ENCODE measurements at regions not wholly inside any gene's neighbourhood (a gene's known extent, or its start where the extent isn't known, plus 50 kb on each side); places are given as distances from the start of the nearest gene placed in this dataset.

DNA sequence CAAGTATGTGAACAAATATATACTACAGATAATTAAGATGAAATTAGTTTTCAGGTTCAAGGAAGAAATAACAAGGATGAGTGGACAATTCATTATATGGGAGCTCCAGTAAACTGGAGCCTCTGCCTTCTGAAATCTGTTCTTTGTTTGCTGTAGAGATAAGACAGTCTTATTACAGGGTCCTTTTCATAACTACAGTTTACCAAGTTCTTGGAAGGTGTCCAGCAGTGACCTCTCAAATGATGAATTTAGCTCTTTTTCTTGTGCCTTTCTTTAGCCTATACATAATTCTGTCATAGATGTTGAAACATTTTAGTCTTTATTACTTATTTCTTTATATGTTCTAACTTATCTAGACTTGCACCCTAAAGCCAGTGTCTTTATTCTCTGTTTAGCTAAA is 89.7 kb upstream of the GBE1 start:
- no peaks in the 10 kb centered on the region for H3K27me3 ChIP-seq (ENCODE audit: insufficient read depth)
- H3K4me3 Mint-ChIP-seq = no peak overlapping the region
- no peak overlapping the region for H3K27ac Mint-ChIP-seq
- no peak overlapping the region for H2AFZ ChIP-seq
- no peak for ATAC-seq
- no peaks in the 10 kb centered on the region for H3K4me1 ChIP-seq (ENCODE audit: insufficient read depth)
- H3K36me3 Mint-ChIP-seq (ENCODE audit: low read depth) = no peaks in the 10 kb centered on the region
- H3K9me3 Mint-ChIP-seq = no peaks in the 10 kb centered on the region
- H3K9me2 ChIP-seq (ENCODE audit: insufficient read depth) = no peaks in the 10 kb centered on the region
- H3K4me1 Mint-ChIP-seq = peaks cover 3% of the 10 kb centered on the region; the same call in 1 of the 3 replicates
- no peaks in the 10 kb centered on the region for H4K20me1 ChIP-seq (replicated peaks; ENCODE audit: insufficient read depth)
- H3K79me2 ChIP-seq (replicated peaks; ENCODE audit: insufficient read depth) = no peaks in the 10 kb centered on the region
- no peak overlapping the region for H3K27ac ChIP-seq (ENCODE audit: low read depth)
- H3K36me3 ChIP-seq (ENCODE audit: insufficient read depth) = no peaks in the 10 kb centered on the region
- TF ChIP-seq CREB1 (CRISPR knock-in tag; IDR thresholded peaks at IDR 0.05; ENCODE audit: low read depth) (no peak), ZNF331 (CRISPR knock-in tag; IDR thresholded peaks at IDR 0.05; ENCODE audit: low read depth) (no peak), EZH2phosphoT487 (IDR thresholded peaks at IDR 0.05; ENCODE audit: unreplicated experiment) (no peak), NANOG (IDR thresholded peaks at IDR 0.05; ENCODE audit: borderline replicate concordance) (no peak), JUNB (IDR thresholded peaks at IDR 0.05; ENCODE audit: unreplicated experiment) (no peak), POLR2AphosphoS5 (IDR thresholded peaks at IDR 0.05; ENCODE audit: low read depth) (no peak), EZH2 (IDR thresholded peaks at IDR 0.05; ENCODE audit: low read depth, unreplicated experiment) (no peak), ZNF114 (CRISPR knock-in tag; IDR thresholded peaks at IDR 0.05) (no peak), STAT1 (IDR thresholded peaks at IDR 0.05; ENCODE audit: unreplicated experiment) (no peak)
- TF ChIP-seq, protein P1, sequence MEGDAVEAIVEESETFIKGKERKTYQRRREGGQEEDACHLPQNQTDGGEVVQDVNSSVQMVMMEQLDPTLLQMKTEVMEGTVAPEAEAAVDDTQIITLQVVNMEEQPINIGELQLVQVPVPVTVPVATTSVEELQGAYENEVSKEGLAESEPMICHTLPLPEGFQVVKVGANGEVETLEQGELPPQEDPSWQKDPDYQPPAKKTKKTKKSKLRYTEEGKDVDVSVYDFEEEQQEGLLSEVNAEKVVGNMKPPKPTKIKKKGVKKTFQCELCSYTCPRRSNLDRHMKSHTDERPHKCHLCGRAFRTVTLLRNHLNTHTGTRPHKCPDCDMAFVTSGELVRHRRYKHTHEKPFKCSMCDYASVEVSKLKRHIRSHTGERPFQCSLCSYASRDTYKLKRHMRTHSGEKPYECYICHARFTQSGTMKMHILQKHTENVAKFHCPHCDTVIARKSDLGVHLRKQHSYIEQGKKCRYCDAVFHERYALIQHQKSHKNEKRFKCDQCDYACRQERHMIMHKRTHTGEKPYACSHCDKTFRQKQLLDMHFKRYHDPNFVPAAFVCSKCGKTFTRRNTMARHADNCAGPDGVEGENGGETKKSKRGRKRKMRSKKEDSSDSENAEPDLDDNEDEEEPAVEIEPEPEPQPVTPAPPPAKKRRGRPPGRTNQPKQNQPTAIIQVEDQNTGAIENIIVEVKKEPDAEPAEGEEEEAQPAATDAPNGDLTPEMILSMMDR (conservative IDR thresholded peaks at IDR 0.05; ENCODE audit: low read depth in 2 of 2) = no peak
- TF ChIP-seq, protein P2, sequence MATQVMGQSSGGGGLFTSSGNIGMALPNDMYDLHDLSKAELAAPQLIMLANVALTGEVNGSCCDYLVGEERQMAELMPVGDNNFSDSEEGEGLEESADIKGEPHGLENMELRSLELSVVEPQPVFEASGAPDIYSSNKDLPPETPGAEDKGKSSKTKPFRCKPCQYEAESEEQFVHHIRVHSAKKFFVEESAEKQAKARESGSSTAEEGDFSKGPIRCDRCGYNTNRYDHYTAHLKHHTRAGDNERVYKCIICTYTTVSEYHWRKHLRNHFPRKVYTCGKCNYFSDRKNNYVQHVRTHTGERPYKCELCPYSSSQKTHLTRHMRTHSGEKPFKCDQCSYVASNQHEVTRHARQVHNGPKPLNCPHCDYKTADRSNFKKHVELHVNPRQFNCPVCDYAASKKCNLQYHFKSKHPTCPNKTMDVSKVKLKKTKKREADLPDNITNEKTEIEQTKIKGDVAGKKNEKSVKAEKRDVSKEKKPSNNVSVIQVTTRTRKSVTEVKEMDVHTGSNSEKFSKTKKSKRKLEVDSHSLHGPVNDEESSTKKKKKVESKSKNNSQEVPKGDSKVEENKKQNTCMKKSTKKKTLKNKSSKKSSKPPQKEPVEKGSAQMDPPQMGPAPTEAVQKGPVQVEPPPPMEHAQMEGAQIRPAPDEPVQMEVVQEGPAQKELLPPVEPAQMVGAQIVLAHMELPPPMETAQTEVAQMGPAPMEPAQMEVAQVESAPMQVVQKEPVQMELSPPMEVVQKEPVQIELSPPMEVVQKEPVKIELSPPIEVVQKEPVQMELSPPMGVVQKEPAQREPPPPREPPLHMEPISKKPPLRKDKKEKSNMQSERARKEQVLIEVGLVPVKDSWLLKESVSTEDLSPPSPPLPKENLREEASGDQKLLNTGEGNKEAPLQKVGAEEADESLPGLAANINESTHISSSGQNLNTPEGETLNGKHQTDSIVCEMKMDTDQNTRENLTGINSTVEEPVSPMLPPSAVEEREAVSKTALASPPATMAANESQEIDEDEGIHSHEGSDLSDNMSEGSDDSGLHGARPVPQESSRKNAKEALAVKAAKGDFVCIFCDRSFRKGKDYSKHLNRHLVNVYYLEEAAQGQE (IDR thresholded peaks at IDR 0.05; ENCODE audit: unreplicated experiment) = no peak
- TF ChIP-seq, protein P3, sequence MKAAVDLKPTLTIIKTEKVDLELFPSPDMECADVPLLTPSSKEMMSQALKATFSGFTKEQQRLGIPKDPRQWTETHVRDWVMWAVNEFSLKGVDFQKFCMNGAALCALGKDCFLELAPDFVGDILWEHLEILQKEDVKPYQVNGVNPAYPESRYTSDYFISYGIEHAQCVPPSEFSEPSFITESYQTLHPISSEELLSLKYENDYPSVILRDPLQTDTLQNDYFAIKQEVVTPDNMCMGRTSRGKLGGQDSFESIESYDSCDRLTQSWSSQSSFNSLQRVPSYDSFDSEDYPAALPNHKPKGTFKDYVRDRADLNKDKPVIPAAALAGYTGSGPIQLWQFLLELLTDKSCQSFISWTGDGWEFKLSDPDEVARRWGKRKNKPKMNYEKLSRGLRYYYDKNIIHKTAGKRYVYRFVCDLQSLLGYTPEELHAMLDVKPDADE (IDR thresholded peaks at IDR 0.05) = no peak
- TF ChIP-seq, protein P4, sequence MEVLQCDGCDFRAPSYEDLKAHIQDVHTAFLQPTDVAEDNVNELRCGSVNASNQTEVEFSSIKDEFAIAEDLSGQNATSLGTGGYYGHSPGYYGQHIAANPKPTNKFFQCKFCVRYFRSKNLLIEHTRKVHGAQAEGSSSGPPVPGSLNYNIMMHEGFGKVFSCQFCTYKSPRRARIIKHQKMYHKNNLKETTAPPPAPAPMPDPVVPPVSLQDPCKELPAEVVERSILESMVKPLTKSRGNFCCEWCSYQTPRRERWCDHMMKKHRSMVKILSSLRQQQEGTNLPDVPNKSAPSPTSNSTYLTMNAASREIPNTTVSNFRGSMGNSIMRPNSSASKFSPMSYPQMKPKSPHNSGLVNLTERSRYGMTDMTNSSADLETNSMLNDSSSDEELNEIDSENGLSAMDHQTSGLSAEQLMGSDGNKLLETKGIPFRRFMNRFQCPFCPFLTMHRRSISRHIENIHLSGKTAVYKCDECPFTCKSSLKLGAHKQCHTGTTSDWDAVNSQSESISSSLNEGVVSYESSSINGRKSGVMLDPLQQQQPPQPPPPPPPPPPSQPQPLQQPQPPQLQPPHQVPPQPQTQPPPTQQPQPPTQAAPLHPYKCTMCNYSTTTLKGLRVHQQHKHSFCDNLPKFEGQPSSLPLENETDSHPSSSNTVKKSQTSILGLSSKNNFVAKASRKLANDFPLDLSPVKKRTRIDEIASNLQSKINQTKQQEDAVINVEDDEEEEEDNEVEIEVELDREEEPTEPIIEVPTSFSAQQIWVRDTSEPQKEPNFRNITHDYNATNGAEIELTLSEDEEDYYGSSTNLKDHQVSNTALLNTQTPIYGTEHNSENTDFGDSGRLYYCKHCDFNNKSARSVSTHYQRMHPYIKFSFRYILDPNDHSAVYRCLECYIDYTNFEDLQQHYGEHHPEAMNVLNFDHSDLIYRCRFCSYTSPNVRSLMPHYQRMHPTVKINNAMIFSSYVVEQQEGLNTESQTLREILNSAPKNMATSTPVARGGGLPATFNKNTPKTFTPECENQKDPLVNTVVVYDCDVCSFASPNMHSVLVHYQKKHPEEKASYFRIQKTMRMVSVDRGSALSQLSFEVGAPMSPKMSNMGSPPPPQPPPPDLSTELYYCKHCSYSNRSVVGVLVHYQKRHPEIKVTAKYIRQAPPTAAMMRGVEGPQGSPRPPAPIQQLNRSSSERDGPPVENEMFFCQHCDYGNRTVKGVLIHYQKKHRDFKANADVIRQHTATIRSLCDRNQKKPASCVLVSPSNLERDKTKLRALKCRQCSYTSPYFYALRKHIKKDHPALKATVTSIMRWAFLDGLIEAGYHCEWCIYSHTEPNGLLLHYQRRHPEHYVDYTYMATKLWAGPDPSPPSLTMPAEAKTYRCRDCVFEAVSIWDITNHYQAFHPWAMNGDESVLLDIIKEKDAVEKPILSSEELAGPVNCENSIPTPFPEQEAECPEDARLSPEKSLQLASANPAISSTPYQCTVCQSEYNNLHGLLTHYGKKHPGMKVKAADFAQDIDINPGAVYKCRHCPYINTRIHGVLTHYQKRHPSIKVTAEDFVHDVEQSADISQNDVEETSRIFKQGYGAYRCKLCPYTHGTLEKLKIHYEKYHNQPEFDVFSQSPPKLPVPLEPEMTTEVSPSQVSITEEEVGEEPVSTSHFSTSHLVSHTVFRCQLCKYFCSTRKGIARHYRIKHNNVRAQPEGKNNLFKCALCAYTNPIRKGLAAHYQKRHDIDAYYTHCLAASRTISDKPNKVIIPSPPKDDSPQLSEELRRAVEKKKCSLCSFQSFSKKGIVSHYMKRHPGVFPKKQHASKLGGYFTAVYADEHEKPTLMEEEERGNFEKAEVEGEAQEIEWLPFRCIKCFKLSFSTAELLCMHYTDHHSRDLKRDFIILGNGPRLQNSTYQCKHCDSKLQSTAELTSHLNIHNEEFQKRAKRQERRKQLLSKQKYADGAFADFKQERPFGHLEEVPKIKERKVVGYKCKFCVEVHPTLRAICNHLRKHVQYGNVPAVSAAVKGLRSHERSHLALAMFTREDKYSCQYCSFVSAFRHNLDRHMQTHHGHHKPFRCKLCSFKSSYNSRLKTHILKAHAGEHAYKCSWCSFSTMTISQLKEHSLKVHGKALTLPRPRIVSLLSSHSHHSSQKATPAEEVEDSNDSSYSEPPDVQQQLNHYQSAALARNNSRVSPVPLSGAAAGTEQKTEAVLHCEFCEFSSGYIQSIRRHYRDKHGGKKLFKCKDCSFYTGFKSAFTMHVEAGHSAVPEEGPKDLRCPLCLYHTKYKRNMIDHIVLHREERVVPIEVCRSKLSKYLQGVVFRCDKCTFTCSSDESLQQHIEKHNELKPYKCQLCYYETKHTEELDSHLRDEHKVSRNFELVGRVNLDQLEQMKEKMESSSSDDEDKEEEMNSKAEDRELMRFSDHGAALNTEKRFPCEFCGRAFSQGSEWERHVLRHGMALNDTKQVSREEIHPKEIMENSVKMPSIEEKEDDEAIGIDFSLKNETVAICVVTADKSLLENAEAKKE (CRISPR knock-in tag; IDR thresholded peaks at IDR 0.05) = no peak
- H3F3A ChIP-seq (replicated peaks; ENCODE audit: low read depth) = no peaks in the 10 kb centered on the region
- H3K4me3 ChIP-seq = no peak overlapping the region
- no peak overlapping the region for H3K4me2 ChIP-seq
- DNase-seq (ENCODE audit: low spot score) = no peak
- no peaks in the 10 kb centered on the region for H3K27me3 Mint-ChIP-seq (ENCODE audit: insufficient read depth, low read depth, poor library complexity)
